Activated gamma-delta T cell treated with anti-CD3 and anti-CD28 coated beads, Interleukin-2, amount 50 U/mL, for 16 hours (primary cell): ENCODE measurements at regions not wholly inside any gene's neighbourhood (a gene's known extent, or its start where the extent isn't known, plus 50 kb on each side); places are given as distances from the start of the nearest gene placed in this dataset.
"Not testable (repeated sequence)": the region's sequence is repeated elsewhere in the genome, so short reads cannot be mapped to it uniquely, and the experiment has no call there.

Experiments
- DNase-seq: peaks from one replicate; pipeline ENCODE4 v3.0.0-alpha.2; 2020; ENCODE audit warnings: low read depth

DNA sequence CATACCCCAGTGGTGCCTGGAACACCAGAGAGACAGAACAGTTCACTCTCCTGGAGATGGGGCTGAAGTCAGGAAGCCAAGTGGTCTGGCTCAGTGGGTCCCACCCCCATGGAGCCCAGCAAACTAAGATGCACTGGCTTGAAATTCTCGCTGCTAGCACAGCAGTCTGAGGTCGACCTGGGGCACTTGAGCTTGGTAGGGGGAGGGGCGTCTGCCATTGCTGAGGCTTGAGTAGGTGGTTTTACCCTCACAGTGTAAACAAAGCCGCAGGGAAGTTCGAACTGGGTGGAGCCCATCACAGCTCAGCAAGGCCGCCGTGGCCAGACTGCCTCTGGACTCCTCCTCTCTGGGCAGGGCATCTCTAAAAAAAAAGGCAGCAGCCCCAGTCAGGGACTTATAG is 272.0 kb downstream of the KLF13 start:
- DNase-seq = no peak

DNA sequence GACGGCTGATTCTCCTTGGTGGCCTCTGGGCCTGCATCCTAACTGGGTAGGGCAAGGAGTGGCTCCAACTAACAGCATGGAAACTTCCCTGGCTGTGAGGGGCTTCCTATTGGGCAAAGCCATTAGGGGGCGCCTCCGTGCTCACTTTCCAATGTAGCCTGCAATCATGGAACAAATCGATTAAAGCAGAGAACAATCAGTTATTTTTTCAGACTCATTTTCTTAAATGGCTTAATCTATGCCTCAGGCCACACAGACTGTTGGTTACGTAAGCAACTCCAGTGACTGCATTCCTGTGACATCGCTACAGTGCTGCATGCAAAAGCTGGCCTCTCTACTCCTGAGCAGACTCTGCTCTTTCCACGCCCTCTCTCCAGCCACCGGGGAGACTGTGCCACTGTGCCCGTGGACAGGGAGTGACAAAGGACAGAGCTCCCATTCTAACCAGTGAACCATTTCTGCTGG is 278.9 kb downstream of the KLF13 start:
- DNase-seq = no peak

DNA sequence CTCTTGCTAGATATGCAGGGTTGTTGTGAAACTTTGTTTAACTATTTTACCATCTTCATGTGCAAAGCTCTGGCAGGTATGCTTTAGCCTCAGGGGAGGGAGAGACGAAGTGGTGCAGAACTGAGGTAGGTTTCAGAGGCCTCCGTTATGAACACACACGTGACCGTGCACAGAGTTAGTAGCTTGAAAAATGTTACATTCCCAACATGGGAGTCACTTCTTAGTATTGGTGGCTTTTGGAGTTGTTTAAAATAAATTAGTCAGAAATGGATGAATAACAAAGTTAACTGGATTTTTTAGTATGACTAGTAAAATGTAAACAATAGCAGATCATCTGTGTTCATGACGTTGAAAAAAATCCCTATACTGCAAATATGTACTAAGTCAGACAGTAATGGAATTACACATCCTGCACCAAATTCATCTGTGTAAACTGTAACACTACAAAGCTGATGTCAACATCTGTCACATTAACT is 279.6 kb downstream of the KLF13 start:
- DNase-seq = no peak

DNA sequence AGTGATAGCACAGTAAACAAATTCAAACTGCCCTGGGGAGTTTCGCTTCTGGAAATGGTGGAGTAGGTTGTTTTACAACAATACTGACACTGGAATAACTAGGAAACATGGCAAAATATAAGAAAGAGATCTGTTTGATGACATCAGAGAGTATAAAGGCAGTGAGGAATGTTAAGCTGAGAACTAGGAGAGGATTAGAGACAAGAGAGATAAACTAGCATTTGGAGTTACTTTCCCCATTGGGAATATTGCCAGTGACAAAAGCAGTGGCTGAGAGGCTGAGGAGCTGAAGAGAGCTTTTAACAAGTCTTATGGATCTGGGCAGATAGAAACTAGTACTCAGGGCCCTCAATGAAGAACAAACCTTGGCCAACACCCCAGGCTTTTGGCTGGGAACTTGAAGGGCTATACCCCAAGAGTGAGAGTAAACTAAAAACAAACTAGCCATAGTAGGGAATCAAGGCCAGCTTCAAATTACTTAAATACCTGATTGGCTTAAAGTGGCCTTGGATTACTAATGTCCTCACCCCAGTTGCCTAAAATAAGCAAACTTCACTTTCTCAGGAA is 280.4 kb downstream of the KLF13 start:
- DNase-seq = no peak

DNA sequence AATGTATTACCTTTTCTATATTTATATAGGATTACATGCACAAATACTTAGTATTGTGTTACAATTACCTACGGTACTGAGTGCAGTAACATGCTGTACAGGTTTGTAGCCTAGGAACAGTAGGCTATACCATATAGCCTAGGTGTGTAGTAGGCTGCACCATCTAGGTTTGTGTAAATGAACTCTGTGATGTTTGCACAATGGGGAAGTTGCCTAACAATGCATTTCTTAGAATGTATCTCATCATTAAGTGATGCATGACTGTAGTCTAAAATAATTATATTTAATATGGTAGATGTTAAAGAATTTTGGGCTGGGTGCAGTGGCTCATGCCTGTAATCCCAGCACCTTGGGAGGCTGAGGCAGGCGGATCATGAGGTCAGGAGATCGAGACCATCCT is 281.0 kb downstream of the KLF13 start:
- no peak for DNase-seq

DNA sequence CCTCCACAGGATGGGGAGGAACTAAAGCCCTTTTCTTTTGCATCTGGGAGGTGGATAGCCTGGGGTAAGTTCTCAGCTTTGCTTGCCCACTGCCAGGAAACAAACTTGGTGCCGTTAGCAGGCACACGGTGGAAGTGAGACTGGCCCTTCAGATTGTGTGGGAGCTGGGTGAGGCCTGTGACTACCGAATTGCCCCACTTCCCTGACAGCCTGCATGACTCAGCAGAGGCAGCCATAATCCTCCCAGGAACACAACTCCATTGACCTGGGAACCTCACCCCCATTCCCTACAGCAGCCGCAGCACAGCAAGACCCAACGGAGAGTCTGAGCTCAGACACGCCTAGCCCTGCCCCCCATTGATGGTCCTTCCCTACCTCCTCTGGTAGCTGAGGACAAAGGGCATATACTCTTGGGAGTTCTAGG is 282.6 kb downstream of the KLF13 start:
- DNase-seq = no peak

DNA sequence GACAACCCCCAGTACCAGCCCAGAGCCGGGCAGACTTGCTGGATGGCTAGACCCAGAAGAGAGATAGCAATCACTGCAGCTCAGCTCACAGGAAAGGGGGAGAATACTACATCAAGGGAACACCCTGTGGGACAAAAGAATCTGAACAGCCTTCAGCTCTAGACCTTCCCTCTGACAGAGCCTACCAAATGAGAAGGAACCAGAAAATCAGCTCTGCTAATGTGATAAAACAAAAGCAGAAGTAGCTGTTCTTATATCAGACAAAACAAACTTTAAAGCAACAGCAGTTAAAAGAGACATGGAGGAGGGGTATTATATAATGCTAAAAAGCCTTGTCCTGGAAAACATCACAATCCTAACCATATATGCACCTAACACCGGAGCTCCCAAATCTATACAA is 283.3 kb downstream of the KLF13 start:
- no peak for DNase-seq

DNA sequence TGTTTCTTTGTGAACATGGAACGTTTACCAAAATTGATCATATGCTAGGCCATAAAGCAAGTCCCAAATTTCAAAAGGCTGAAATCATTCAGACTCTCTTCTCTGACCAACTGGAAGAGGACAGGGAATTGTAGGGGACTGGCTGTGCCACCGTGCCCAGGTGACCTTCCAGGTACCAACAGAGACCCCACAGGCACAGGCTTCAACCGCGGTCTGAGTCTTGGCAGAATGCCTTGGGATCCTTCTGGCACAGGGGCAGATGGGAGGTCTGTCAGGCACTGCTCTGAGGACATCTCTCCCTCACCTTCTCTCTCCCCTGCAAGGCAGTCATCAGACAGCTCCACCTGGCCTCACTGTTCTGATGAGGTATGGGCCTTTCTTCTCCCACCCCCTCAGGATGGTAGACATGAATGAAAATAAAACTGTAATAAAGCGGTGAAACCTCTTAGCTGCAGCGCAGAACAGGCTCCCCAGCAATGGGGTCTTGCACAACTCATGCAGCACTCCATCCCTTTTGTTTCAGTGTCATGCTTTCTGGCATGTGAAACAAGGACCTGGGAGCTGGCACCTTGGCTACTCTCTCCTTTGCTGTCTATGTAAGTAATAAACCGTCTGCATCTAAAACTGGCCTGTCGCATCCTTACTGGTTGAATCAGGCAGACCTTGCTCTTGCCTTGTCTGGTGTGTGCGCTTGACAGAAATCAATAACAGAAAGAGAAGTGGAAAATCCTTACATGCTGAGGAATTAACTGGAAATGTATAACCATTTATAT is 289.2 kb downstream of the KLF13 start:
- DNase-seq = no peak

DNA sequence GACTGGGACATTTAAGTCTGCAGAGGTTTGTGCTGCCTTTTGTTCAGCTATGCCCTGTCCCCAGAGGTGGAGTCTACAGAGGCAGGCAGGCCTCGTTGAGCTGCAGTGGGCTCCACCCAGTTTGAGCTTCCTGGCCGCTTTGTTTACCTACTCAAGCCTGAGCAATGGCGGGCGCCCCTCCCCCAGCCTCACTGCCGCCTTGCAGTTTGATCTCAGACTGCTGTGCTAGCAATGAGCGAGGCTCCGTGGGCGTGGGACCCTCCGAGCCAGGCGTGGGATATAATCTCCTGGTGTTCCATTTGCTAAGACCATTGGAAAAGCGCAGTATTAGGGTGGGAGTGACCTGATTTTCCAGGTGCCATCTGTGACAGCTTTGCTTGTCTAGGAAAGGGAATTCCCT is 296.7 kb downstream of the KLF13 start:
- DNase-seq = not testable (repeated sequence)

DNA sequence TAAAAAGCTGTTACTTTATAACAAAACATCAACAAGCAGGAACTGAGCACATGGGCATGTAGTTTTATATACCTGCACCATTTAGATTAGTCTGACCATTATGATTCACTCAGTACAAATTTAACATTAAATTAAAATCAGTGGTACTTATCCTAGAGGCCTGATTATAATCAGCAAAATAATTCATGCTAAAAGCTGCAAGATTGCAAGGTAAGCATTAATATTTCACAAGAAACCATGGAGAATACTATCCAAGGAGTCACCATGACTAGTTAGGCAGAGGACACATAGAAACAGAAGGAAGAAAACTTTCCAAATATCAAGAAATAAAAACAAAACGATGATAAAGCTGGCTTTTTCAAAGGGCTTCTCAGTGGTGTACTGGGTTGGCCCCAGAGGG is 297.5 kb downstream of the KLF13 start:
- not testable (repeated sequence) for DNase-seq

DNA sequence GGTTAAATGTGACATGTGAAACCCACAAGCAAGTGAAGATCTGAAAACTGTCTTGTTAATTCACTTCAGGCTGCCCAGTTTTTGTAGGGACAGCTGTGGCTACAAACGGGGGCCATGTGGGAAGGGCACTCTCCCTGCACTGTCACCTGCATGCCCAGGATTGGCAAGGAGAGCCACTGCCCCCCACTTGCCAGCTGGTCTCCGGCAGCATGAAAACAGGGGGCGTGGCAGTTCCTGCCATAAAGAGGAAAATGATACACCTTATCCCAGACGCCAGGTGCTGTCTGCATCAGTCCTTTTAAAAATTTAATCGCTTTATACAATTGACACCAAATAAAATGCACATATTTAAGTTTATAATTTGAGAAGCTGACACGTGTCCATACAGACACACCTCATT is 309.1 kb downstream of the KLF13 start:
- DNase-seq = not testable (repeated sequence)

DNA sequence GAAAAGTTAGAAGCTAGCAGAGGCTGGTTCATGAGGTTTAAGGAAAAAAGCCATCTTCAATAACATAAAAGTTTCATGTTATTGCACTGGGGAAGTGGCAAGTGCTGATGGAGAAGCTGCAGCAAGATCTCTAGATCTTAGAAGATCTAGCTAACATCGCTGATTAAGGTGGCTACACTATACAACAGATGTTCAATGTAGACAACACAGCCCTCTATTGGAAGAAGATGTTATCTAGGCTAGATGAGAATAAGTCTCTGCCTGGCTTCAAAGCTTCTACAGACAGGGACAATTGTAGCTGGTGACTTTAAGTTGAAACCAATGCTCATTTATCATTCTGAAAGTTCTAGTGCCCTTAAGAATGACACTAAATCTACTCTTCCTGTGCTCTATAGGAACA is 310.3 kb downstream of the KLF13 start:
- DNase-seq = not testable (repeated sequence)

DNA sequence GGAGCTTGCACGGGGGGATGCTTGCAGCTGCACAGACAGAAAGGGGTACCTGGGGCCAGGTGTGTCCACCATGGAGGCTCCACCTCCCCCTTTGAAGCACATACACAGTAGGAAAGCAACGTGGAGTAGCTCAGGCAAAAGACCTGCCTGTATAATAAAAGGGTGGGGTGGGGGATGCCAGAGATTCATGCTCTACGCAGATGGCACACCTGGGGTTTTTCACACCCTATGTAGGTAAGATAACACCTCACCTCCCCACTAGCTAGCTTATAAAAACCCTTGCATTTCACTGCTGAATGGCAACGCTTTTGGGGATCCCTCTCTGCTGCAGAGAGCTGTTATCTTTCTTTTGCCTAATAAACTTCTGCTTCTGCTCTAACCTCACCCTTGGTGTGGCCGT is 317.3 kb downstream of the KLF13 start:
- not testable (repeated sequence) for DNase-seq

DNA sequence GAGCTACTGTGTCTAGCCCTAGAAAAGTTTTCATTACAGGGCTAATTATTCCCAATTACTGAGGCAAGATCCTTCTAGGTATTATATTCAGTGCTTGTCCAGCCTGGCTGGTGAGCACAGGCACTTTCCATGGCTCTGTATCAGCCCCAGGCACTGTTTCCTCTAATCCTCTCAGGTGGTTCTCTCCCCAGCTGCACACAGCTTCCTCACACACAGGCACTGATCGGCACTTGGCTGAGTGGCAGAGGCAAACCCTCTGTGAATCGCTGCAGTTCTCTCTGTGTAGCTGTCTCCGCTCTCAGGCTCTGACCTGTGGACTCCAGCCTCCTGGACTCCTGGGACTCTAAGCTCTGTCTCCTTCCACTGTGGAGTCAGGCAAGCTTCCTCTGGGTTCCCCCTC is 318.1 kb downstream of the KLF13 start:
- not testable (repeated sequence) for DNase-seq

DNA sequence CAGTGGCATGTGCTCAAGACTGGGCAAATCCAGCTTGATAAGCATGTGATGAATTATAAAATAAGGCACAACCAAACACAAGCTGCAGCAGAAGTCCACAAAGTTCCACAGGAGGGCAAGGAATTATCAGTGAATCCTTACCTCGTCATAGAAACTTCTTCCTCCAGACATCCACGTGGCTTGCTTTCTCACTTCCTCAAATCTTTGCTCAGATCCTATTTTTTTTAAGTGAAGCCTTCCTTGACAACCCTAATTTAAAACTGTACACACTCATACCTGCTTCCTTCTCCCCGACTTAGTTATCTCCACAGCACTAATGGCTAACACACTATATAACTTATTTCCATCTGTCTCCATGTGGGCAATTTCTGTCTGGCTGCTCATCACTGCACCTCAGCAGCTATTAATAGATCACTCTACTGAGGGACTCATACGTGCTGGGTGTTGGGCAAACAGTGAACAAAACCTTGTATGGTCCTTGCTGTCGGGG is 320.7 kb downstream of the KLF13 start:
- DNase-seq = not testable (repeated sequence)

DNA sequence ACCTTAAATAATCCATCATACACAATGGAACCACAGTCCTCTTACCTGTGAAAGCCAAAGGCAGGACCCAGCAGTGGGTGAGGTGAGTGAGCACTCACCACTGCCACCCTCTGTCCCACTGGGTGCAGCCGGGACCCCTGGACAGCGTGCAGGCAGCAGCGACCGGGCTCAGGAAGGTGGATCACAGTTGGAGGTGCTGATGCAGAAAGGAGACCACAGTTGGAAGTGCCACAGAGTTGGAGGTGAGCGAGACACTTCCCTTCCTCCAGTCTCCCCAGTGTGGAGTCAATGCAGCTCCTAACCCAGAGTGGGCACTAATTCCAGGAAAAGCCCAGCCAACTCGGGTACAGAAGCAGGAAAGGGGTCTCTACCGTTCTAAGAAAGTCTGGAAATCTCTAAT is 323.0 kb downstream of the KLF13 start:
- not testable (repeated sequence) for DNase-seq

DNA sequence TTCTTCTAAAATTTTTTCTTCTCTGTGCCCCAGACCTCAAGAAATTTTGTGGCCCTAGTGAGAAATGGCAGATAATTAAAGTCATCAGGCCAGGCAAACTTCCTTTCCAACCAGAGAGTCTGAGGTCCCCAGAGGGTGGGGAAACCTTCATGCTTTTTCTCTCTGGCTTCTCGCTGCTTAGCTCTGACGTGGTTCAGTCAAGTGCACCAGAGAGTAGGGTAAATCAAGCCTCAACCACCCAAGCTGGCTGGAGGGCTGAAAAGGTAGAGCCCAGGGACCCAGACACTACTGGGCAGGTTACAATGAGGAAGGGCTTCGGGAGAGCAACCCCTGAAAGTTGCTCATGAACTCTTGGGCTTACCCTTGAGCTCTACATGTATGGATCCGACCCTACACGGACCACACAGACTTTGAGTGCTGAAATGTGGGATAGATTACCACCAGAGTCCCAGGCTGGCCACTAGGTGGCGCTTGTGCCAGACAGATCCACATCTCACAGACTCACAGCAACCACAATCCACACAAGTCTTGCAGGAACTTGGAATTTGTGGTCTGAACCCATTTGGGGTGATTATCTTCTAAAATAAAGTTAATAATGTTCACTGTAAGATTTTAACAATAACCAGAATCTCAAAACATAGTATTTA is 323.5 kb downstream of the KLF13 start:
- peak; percentile 48 for DNase-seq

DNA sequence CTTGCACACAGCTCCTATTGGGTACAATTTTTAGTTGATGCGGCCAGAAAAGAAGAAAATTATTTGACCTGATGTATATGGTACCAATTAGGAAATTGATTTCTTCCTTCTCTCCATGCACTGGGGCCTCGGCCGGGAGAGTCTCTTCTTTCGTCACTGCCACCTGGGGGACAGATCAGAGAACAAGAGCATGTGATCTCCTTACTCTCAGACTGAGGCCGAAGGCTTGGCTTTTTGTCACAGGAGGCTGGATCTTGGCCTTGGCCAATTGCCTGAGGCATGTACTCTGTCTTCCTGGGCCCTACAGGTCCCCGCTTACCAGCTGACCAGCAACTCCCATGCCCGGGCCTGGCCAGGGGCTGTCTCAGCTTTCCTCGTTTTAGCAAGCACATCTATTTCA is 330.3 kb downstream of the KLF13 start:
- DNase-seq = not testable (repeated sequence)

DNA sequence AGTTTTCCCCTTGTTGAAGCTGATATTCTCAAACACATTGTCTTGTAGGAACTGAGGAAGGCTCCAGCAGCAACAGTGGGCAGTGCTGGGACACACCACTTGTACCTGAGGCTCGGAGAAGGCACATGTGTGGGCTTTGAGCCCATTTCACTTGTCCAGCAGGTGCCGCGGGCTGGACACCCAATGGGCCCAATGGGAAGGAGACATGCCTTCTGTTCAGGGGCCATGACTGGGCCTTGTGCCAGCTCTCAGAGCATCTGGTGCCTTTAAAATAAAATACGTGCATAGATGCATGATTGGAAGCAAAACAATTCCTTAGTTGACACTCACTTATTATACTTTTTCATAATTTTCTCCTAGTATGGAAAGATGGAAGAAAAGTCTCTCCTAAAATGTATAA is 334.2 kb downstream of the KLF13 start:
- DNase-seq = no peak

DNA sequence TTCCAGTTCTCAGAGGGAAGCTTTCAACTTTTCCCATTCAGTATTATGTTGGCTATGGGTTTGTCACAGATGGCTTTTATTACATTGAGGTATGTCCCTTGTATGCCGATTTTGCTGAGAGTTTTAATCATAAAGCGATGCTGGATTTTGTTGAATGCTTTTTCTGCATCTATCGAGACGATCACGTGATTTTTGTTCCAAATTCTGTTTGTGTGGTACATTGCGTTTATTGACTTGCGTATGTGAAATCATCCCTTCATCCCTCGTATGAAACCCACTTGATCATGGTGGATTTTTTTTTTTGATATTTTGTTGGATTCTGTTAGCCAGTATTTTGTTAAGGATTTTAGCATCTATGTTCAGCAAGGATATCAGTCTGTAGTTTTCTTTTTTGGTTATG is 339.1 kb downstream of the KLF13 start:
- not testable (repeated sequence) for DNase-seq

DNA sequence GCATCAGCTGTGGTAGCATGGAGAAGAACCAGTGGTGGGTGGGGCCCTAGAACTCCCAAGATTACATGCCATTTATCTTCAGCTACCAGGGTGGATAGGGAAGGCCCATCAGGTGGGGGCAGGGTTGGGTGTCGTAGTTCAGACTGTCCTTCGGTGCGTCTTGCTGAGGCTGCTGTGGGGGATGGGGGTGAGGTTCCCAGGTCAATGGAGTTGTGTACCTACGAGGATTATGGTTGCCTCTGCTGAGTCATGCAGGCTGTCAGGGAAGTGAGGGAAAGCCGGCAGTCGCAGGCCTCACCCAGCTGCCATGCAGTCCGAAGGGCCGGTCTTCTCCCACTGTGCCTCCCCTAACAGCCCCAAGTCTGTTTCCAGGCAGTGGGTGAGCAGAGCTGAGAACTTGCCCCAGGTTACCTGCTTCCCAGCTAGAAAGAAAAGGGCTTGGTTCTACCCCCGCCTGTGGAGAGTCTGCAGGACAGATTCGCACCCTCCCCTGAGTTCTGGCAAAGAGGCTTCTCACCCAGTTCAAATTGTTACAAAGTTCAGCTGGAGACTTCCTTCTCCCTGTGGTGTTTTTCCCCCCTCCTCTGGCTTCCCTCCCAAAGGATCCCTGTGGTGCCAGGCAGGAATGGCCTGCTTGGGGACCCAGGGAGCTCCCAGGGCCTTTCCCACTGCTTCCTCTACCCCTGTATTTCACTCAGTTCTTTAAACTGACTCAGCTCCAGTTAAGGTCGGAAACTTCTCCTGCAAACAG is 342.7 kb downstream of the KLF13 start:
- DNase-seq = not testable (repeated sequence)

DNA sequence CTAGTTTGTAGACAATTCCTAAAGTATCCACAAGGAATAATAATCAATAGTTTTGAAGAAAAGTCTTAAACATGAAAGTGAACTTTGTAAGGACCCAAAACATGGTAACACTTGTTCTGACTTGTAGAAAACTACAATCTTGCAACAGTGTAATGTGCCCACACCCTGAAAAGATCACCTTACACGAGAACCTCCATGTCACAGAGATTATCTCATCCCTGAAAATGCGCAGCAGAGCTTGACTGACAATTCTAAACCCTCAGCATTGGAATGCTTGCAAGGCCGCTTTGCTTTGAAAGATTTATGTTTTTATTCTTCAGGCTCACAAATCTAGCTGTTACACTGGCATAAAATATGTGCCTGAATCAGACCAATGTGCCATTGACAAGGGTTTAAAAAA is 346.6 kb downstream of the KLF13 start:
- not testable (repeated sequence) for DNase-seq
